ENCODE measurements at regions not wholly inside any gene's neighbourhood (a gene's known extent, or its start where the extent isn't known, plus 50 kb on each side); places are given as distances from the start of the nearest gene placed in this dataset.

DNA sequence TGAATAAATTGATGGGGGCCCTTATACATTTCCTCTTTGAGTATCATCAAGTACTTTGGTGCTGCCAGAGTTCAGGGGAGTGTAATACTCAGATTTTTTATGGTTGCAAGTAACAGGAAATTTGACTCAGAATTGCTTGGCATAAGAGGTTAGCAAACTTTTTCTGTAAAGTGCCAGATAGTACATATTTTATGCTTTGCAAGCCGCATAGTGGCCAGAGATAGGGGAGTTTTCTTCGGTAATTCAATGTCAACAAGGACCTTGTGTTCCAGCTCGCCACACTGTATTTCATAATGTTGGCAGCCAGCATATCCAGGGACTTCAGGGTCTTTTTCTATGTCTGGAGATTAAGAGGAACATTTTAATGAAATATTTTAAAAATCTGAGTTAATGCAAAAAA is 51.0 kb upstream of the MARCHF10 start:
- TF ChIP-seq, protein P1, sequence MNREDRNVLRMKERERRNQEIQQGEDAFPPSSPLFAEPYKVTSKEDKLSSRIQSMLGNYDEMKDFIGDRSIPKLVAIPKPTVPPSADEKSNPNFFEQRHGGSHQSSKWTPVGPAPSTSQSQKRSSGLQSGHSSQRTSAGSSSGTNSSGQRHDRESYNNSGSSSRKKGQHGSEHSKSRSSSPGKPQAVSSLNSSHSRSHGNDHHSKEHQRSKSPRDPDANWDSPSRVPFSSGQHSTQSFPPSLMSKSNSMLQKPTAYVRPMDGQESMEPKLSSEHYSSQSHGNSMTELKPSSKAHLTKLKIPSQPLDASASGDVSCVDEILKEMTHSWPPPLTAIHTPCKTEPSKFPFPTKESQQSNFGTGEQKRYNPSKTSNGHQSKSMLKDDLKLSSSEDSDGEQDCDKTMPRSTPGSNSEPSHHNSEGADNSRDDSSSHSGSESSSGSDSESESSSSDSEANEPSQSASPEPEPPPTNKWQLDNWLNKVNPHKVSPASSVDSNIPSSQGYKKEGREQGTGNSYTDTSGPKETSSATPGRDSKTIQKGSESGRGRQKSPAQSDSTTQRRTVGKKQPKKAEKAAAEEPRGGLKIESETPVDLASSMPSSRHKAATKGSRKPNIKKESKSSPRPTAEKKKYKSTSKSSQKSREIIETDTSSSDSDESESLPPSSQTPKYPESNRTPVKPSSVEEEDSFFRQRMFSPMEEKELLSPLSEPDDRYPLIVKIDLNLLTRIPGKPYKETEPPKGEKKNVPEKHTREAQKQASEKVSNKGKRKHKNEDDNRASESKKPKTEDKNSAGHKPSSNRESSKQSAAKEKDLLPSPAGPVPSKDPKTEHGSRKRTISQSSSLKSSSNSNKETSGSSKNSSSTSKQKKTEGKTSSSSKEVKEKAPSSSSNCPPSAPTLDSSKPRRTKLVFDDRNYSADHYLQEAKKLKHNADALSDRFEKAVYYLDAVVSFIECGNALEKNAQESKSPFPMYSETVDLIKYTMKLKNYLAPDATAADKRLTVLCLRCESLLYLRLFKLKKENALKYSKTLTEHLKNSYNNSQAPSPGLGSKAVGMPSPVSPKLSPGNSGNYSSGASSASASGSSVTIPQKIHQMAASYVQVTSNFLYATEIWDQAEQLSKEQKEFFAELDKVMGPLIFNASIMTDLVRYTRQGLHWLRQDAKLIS (CRISPR knock-in tag; IDR thresholded peaks at IDR 0.05) = no peak
- no peak for TF ChIP-seq ZFP37 (CRISPR knock-in tag; IDR thresholded peaks at IDR 0.05; ENCODE audit: borderline replicate concordance)
- TF ChIP-seq JUNB (CRISPR knock-in tag; IDR thresholded peaks at IDR 0.05; ENCODE audit: borderline replicate concordance) = no peak
- TF ChIP-seq, protein P2, sequence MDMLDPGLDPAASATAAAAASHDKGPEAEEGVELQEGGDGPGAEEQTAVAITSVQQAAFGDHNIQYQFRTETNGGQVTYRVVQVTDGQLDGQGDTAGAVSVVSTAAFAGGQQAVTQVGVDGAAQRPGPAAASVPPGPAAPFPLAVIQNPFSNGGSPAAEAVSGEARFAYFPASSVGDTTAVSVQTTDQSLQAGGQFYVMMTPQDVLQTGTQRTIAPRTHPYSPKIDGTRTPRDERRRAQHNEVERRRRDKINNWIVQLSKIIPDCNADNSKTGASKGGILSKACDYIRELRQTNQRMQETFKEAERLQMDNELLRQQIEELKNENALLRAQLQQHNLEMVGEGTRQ (IDR thresholded peaks at IDR 0.05; ENCODE audit: low read depth, low read length) = no peak
- TF ChIP-seq, protein P2 (CRISPR knock-in tag; IDR thresholded peaks at IDR 0.05; ENCODE audit: borderline replicate concordance) = no peak
- TF ChIP-seq, protein P3, sequence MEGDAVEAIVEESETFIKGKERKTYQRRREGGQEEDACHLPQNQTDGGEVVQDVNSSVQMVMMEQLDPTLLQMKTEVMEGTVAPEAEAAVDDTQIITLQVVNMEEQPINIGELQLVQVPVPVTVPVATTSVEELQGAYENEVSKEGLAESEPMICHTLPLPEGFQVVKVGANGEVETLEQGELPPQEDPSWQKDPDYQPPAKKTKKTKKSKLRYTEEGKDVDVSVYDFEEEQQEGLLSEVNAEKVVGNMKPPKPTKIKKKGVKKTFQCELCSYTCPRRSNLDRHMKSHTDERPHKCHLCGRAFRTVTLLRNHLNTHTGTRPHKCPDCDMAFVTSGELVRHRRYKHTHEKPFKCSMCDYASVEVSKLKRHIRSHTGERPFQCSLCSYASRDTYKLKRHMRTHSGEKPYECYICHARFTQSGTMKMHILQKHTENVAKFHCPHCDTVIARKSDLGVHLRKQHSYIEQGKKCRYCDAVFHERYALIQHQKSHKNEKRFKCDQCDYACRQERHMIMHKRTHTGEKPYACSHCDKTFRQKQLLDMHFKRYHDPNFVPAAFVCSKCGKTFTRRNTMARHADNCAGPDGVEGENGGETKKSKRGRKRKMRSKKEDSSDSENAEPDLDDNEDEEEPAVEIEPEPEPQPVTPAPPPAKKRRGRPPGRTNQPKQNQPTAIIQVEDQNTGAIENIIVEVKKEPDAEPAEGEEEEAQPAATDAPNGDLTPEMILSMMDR (CRISPR knock-in tag; IDR thresholded peaks at IDR 0.05) = no peak
- no peak for TF ChIP-seq TBX2 (CRISPR knock-in tag; IDR thresholded peaks at IDR 0.05; ENCODE audit: borderline replicate concordance)
- TF ChIP-seq ELF4 (CRISPR knock-in tag; IDR thresholded peaks at IDR 0.05; ENCODE audit: borderline replicate concordance) = no peak
